ENCODE measurements at regions not wholly inside any gene's neighbourhood (a gene's known extent, or its start where the extent isn't known, plus 50 kb on each side); places are given as distances from the start of the nearest gene placed in this dataset.

DNA sequence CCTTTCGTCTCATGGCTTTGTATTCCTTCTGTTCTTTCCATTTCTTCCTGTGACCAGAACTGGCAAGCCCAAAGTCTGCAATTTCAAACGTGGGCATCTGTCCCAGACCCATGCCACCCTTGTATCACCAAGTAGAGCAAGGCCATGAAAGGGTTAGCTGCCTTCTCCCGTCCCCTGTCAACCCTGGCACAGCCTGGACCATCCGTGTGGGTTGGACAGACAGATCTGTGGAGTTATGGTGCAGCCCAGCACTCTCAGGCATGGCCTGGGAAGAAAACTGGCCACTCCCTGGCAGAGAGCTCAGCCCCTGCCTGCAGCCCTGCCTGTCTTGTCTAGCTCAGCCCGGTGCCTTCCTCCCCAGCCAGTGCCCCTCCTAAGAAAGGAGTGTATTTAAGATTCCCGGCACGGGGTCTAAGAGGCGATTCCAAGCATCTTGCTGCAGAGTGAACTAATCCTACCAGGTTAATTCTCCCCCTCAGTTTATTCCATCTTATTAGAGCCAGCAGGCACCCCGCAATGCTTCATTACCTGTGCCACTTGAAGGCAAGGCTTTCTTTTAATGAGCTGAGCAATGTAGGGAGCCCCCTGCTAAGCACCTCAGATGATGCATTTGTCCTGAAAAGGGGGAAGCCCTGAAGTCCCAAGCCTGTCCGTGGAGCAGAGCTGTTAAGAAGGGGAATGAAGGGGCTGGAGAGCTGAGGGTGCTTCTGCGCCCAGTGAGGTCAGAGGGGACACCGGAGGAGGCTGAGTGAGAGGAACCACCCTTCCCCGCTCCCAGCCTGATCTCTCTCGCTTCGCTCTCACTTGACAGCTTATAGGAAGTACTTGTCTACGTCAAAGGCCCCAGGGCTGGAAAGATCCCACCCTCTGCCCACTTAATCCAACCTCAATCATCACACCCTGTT, 130.6 kb downstream of the SPATA19 start:
- intact Hi-C loops (cut with micrococcal nuclease; ENCODE audit: unreplicated experiment): no loop called here
- Histone ChIP-seq H3K27me3 (ENCODE audit: control insufficient read depth, insufficient read depth, low read length) (peaks cover 5% of the 10 kb centered on the region; the same call in 1 of the 2 replicates), H3K4me1 (ENCODE audit: control insufficient read depth, insufficient read depth, low read length) (no peaks in the 10 kb centered on the region), H3K4me3 (ENCODE audit: low read depth in 2 of 2, low read length in 2 of 2) (no peak overlapping the region), H3K36me3 (ENCODE audit: control insufficient read depth, insufficient read depth, low read length) (no peaks in the 10 kb centered on the region), H3K9me3 (ENCODE audit: control insufficient read depth, insufficient read depth, low read depth, low read length) (no peaks in the 10 kb centered on the region), H3K27ac (ENCODE audit: low read length) (no peak overlapping the region)
- in situ Hi-C loops (cut with HindIII; ENCODE audit: low pct_unique_long_range_greater_than_20kb, low sequenced_read_pairs): no loop called here
- ChIA-PET CTCF (no interaction called here), POLR2A (no interaction called here)
- TF ChIP-seq, protein P1, sequence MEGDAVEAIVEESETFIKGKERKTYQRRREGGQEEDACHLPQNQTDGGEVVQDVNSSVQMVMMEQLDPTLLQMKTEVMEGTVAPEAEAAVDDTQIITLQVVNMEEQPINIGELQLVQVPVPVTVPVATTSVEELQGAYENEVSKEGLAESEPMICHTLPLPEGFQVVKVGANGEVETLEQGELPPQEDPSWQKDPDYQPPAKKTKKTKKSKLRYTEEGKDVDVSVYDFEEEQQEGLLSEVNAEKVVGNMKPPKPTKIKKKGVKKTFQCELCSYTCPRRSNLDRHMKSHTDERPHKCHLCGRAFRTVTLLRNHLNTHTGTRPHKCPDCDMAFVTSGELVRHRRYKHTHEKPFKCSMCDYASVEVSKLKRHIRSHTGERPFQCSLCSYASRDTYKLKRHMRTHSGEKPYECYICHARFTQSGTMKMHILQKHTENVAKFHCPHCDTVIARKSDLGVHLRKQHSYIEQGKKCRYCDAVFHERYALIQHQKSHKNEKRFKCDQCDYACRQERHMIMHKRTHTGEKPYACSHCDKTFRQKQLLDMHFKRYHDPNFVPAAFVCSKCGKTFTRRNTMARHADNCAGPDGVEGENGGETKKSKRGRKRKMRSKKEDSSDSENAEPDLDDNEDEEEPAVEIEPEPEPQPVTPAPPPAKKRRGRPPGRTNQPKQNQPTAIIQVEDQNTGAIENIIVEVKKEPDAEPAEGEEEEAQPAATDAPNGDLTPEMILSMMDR (IDR thresholded peaks at IDR 0.05): no peak
- TF ChIP-seq, protein P2, sequence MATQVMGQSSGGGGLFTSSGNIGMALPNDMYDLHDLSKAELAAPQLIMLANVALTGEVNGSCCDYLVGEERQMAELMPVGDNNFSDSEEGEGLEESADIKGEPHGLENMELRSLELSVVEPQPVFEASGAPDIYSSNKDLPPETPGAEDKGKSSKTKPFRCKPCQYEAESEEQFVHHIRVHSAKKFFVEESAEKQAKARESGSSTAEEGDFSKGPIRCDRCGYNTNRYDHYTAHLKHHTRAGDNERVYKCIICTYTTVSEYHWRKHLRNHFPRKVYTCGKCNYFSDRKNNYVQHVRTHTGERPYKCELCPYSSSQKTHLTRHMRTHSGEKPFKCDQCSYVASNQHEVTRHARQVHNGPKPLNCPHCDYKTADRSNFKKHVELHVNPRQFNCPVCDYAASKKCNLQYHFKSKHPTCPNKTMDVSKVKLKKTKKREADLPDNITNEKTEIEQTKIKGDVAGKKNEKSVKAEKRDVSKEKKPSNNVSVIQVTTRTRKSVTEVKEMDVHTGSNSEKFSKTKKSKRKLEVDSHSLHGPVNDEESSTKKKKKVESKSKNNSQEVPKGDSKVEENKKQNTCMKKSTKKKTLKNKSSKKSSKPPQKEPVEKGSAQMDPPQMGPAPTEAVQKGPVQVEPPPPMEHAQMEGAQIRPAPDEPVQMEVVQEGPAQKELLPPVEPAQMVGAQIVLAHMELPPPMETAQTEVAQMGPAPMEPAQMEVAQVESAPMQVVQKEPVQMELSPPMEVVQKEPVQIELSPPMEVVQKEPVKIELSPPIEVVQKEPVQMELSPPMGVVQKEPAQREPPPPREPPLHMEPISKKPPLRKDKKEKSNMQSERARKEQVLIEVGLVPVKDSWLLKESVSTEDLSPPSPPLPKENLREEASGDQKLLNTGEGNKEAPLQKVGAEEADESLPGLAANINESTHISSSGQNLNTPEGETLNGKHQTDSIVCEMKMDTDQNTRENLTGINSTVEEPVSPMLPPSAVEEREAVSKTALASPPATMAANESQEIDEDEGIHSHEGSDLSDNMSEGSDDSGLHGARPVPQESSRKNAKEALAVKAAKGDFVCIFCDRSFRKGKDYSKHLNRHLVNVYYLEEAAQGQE (IDR thresholded peaks at IDR 0.05; ENCODE audit: insufficient read depth in 1 of 2, low read depth in 2 of 2, low read length in 1 of 2): no peak
- TF ChIP-seq TCF7L2 (IDR thresholded peaks at IDR 0.05; ENCODE audit: low read depth, low read length): no peak
- no peak for TF ChIP-seq SIN3A (IDR thresholded peaks at IDR 0.05; ENCODE audit: borderline replicate concordance, insufficient read depth, low read depth, low read length)
- no TSS peak for BruUV-seq (replicated peaks)
- no peak for ATAC-seq
- DNase-seq (ENCODE audit: low read depth, low spot score): no peak

DNA sequence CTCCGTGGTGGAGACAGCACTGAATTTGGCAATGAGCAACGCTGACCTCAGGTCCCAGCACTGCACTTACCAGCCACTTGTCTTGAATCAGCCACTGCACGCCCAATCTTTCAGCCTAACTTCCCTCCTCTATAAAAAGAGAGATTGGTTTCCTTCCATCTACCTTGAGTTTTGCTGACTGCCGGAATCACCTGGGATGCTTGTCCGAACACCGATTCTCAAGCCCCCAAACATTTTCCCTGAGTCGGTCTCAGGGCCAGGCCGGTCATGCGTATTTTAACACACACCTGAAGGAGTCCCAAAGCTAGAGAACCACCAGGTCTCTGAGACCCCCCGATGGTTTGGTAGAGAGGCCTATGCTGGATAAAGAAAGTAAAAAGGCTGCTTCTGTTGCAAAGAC, 131.5 kb downstream of the SPATA19 start:
- Histone ChIP-seq H3K27ac (ENCODE audit: low read length) (no peak overlapping the region), H3K27me3 (ENCODE audit: control insufficient read depth, insufficient read depth, low read length) (peaks cover 5% of the 10 kb centered on the region; the same call in 1 of the 2 replicates), H3K36me3 (ENCODE audit: control insufficient read depth, insufficient read depth, low read length) (no peaks in the 10 kb centered on the region), H3K4me3 (ENCODE audit: low read depth in 2 of 2, low read length in 2 of 2) (no peak overlapping the region), H3K9me3 (ENCODE audit: control insufficient read depth, insufficient read depth, low read depth, low read length) (no peaks in the 10 kb centered on the region), H3K4me1 (ENCODE audit: control insufficient read depth, insufficient read depth, low read length) (no peaks in the 10 kb centered on the region)
- DNase-seq (ENCODE audit: low read depth, low spot score): no peak
- in situ Hi-C loops (cut with HindIII; ENCODE audit: low pct_unique_long_range_greater_than_20kb, low sequenced_read_pairs): no loop called here
- BruUV-seq (replicated peaks): no TSS peak
- ATAC-seq: no peak
- TF ChIP-seq, protein P2 (IDR thresholded peaks at IDR 0.05; ENCODE audit: insufficient read depth in 1 of 2, low read depth in 2 of 2, low read length in 1 of 2): no peak
- TF ChIP-seq, protein P1 (IDR thresholded peaks at IDR 0.05): no peak
- TF ChIP-seq SIN3A (IDR thresholded peaks at IDR 0.05; ENCODE audit: borderline replicate concordance, insufficient read depth, low read depth, low read length): no peak
- no peak for TF ChIP-seq POLR2AphosphoS5 (IDR thresholded peaks at IDR 0.05; ENCODE audit: low read depth, low read length)
- TF ChIP-seq TCF7L2 (IDR thresholded peaks at IDR 0.05; ENCODE audit: low read depth, low read length): no peak
- CTCF ChIA-PET: no interaction called here
- intact Hi-C loops (cut with micrococcal nuclease; ENCODE audit: unreplicated experiment): no loop called here
- POLR2A ChIA-PET: no interaction called here

All from Panc1 (cell line).